Hepatocyte (in vitro differentiated cells): ENCODE measurements at regions not wholly inside any gene's neighbourhood (a gene's known extent, or its start where the extent isn't known, plus 50 kb on each side); places are given as distances from the start of the nearest gene placed in this dataset.

ENCODE experiments used
- CTCF ChIP-seq: fragments of 200-600 bp; sonication (generic); IDR thresholded peaks from 2 replicates; pipeline ENCODE4 v1.5.1; 2016; ENCODE audit warnings: antibody characterized with exemption, mild to moderate bottlenecking; ENCODE audit not compliant: poor library complexity
- EZH2 ChIP-seq: fragments of 200-600 bp; sonication (generic); IDR thresholded peaks from 2 replicates; pipeline ENCODE4 v1.6.1; 2016; ENCODE audit warnings: antibody characterized with exemption, mild to moderate bottlenecking, borderline replicate concordance
- EZH2phosphoT487 ChIP-seq: fragments of 200-600 bp; sonication (generic); IDR thresholded peaks from one replicate; pipeline ENCODE4 v1.6.1; 2018; ENCODE audit warnings: antibody characterized with exemption, mild to moderate bottlenecking, low read depth, moderate library complexity; ENCODE audit not compliant: unreplicated experiment, severe bottlenecking

GRCh38 chr5:74396913-74397622 lies 243.5 kb downstream of the ENC1 start:
- TF ChIP-seq EZH2phosphoT487 (no peak), CTCF (no peak), EZH2 (no peak)
